ENCODE measurements at regions not wholly inside any gene's neighbourhood (a gene's known extent, or its start where the extent isn't known, plus 50 kb on each side); places are given as distances from the start of the nearest gene placed in this dataset.

- no peak for DNase-seq (ENCODE audit: low spot score)
Observed at GRCh38 chr6:77074037-77074713, 389.1 kb downstream of the HTR1B start.

DNA sequence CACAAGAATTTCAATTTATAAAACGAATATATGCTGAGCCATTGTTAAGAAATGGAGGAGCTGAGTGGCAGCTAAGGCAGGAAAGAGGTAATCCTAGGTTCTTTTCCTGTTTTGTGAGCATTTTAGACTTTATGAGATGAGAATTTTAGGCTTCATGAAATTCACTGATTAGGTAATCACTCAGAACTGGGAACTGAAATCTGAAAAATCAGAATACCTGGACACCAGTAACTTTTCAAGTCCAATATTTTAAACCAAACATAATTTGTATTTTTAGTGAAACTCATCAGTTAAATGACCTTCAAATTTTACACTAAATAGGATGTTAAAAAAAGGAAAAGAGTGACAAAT is 389.9 kb downstream of the HTR1B start:
- DNase-seq (ENCODE audit: low spot score), result no peak

- no peak for DNase-seq (ENCODE audit: low spot score)
Observed at GRCh38 chr6:77072694-77073409, 390.4 kb downstream of the HTR1B start.

DNA sequence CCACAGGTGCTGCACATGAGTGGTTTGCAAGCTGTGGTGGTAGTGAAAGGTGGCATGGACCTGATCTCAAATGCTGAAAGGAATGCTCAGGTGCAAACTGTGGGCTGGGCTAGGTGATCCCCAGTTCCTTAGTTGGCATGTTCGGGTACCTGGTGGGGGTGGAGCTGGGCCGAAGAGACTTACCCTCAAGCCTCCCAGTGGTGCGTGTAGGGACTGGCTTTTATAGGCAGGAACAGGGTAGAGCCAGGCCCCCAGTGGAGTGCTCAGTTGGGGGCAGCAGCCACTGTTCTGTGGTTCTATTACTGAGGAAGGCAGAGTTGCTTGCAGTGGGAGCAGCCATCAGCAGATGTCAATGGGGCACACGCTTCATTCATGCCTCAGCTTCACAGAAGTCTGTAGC is 399.8 kb downstream of the HTR1B start:
- DNase-seq (ENCODE audit: low spot score), result no peak

GRCh38 chr6:77055711-77056110 is 407.6 kb downstream of the HTR1B start:
- no peak for DNase-seq (ENCODE audit: low spot score)

DNA sequence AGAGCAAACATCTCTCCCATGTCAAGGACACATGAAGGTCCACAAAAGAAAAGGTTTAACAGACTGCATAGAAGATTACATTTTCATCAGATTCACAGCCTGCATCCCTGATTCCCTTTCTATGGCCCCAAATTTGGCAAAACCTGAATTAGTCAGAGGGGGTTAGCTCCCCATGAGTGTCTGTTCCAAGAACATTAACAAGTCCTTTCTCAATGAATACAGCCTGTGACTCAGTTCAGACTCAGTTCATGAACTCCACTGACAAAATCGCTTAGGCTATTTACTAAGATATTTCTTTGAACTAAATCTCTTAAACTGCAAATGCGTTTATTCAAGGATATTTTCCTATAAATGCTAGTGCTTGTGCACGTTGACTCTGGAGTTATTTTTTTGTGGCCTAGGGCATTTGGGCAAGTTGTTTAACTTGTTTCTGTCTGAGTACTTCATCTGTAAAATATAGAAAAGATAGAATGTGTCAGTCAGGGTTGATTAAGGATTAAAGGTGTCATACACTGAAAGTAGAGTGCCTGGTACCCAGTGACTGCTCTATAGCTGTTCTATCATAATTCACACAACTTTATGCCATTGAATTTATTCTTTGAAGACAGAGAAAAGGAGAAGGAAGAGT is 422.6 kb downstream of the HTR1B start:
- DNase-seq (ENCODE audit: low spot score), result no peak

- no peak for DNase-seq (ENCODE audit: low spot score)
Observed at GRCh38 chr6:77038807-77039206, 424.5 kb downstream of the HTR1B start.

DNA sequence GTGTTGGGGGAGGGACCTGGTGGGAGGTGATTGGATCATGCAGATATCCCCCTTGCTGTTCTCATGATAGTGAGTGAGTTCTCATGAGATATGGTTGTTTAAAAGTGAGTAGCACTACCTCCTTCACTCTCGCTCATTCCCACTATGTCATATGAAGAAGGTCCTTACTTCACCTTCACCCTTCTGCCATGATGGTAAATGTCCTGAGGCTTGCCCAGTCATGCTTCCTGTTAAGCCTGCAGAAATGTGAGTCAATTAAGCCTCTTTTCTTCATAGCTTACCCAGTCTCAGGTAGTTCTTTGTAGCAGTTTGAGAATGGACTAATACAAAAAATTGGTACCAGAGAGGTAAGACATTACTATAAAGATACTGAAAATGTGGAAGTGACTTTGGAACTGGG is 425.9 kb downstream of the HTR1B start:
- DNase-seq (ENCODE audit: low spot score), result no peak

DNA sequence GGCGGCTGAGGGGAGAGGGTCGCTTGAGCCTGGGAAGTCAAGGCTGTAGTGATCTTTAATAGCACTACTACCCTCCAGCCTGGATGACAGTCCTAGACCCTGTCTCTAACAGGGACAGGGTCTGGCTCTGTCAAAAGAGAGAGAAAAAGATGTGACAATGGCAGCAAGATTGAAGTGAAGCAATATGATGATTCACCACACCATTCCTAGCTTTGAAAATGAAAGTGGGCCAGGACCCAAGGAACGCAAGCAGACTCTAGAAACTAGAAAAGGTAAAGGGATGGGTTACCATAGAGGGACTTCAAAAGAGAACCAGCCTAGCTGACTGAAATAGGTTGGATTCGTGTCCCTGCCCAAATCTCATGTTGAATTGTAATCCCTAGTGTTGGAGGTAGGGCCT is 426.9 kb downstream of the HTR1B start:
- DNase-seq (ENCODE audit: low spot score), result no peak

- DNase-seq (ENCODE audit: low spot score), result peak; percentile 37
Observed at GRCh38 chr6:77034161-77034560, 429.1 kb downstream of the HTR1B start.

GRCh38 chr6:77030929-77031674 is 432.2 kb downstream of the HTR1B start:
- no peak for DNase-seq (ENCODE audit: low spot score)

- DNase-seq (ENCODE audit: low spot score), result no peak
Observed at GRCh38 chr6:77026341-77026740, 436.9 kb downstream of the HTR1B start.

DNA sequence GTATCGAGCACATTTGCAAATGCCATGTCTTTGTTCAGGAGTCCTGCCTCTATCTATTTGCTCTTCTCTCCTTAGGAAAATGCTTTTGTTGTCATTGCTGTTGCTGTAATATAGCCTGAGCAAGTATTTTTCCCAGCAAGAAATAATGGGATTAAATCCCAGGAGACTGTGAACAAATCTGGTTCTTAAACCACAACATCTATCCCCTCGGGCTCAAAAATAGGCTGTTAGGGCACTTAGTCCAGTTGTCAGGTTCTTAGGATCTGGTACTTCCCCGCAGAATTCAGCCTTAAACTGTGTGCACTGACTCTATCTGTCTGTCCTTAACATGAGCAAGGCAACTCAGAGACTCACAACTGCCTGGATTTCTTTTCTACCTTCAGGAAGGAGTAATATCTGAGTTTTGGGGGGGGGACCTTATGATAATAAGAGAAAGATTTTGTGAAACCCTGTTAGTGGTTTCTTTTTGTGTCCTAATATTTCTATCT is 437.5 kb downstream of the HTR1B start:
- DNase-seq (ENCODE audit: low spot score), result no peak

GRCh38 chr6:77021778-77022177 is 441.5 kb downstream of the HTR1B start:
- no peak for DNase-seq (ENCODE audit: low spot score)

DNA sequence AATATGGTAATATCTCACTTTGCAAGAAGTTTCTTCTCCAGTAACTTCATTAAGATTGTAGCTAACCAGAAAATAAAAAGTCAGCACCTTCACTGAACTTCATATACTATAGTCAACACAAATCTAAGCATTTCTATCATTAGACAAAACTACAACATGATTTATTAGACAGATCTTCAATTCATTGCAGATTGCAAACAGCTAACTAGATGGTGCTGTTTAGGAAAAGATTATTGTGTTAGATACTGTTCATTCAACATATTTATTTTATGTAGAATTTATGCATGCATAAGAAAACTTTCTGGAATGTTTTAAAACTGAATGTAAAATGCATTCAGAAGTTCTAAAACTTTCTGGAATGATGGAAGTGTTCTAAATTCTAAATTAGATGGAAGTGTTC is 442.1 kb downstream of the HTR1B start:
- no peak for DNase-seq (ENCODE audit: low spot score)

GRCh38 chr6:77019081-77019480 is 444.2 kb downstream of the HTR1B start:
- no peak for DNase-seq (ENCODE audit: low spot score)

DNA sequence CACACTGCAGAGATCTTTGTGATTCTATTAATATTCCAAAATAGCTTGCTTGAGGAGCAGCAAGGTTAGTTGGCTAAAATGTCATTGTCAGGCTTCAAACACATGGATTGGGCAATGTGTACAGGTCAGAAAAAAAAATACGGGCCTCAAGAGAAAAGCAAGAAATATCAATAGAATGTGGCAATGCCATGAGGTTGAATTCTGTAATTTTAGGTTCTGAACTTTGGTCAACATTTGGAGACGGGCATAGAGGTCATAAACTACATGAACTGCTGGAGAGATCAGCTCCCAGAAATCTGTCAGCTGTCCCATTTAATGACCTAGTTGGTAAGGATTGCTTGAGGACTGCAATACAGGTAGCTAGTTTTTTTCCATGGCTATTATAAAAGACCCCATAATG is 445.8 kb downstream of the HTR1B start:
- DNase-seq (ENCODE audit: low spot score), result no peak

- no peak for DNase-seq (ENCODE audit: low spot score)
Observed at GRCh38 chr6:77015350-77015749, 447.9 kb downstream of the HTR1B start.

- DNase-seq (ENCODE audit: low spot score), result no peak
Observed at GRCh38 chr6:77011929-77012545, 451.3 kb downstream of the HTR1B start.

DNA sequence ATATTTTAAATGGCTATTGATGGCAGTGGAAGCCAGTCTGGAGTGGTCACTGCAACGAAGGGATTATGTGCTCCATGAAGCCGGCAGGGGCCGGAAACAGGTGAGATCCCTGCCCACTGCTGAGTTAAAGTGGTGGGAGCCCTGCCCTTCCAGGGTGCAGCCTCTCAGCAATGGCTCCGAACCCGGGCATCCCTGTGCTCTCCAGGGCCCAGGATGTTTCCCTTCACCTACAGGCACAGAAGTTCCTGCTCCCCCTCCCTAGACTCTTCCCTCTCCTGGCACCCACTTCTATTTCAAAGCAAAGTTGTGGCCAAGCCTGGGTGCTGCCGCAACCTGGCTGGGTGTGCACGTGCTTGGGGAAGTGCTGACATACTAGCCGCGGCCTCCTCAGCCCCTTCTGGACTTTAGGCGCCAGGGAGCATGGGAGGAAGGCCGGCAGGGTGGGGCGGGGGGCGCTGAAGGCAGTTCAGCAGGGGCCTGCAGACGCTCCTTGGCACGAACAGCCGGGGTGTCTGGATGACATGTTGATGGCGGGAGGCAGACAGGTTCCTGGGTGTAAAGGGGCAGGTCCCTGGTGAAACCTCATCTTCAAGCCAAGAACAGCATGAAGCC is 452.3 kb downstream of the HTR1B start:
- DNase-seq (ENCODE audit: low spot score), result no peak

DNA sequence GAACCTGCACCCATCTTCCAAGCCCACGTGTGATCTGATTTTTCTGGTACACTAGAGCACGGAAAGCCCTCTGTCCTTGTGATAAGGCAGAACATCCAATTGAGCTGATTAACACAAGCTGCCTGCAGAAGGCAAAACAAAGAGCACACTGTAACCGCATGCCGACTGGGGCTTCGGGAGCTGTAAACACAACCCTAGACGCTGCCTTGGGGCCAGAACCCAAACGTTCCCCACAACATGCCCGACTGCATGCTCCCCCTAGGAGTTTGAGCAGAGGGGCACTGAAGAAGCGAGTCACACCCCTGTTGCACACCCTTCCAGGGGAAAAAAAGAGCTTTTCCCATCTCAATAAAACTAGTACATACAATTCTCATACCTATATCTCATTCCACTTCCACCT is 470.7 kb downstream of the HTR1B start:
- DNase-seq (ENCODE audit: low spot score), result no peak

DNA sequence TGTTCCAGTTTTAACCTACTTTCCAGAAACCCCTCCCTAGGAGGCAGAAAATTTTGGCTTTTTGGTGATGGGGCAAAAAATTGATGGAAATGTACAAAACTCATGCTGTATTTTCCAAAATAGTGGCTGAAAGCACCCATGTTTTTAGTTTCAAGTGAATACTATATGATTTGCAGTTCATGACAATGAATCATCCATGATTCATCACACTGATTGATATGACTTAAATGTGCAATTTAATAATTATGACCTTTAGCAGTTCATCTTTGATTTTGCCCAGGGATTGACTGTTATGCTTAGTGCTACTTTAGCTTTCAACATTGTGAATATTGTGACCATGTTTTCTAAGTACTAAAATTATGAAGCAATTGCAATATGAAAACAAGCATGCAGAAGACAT is 478.7 kb downstream of the HTR1B start:
- no peak for DNase-seq (ENCODE audit: low spot score)

Measured in iPS-NIHi11 (cell line).